ENCODE measurements at regions not wholly inside any gene's neighbourhood (a gene's known extent, or its start where the extent isn't known, plus 50 kb on each side); places are given as distances from the start of the nearest gene placed in this dataset.

DNA sequence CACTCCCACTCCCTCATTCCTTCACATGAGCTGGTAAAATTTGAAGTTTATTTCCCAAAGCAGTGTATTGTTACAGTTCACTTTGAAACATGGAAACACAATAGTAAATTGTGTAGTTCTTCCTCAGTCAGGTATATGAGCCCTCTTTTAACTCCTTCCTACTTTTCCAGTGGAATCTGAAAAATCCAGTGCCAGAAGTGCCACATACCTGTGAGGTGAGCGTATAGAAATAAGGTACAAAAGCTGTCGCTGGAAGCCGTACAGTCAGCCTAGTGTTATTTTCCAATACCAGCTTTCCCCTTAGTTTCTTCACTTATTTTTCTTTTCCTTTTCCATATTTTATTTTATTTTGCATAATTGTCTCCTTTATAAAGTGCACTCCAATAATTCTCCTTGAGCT is 81.7 kb upstream of the CADM2 start:
- TF ChIP-seq, protein P1, sequence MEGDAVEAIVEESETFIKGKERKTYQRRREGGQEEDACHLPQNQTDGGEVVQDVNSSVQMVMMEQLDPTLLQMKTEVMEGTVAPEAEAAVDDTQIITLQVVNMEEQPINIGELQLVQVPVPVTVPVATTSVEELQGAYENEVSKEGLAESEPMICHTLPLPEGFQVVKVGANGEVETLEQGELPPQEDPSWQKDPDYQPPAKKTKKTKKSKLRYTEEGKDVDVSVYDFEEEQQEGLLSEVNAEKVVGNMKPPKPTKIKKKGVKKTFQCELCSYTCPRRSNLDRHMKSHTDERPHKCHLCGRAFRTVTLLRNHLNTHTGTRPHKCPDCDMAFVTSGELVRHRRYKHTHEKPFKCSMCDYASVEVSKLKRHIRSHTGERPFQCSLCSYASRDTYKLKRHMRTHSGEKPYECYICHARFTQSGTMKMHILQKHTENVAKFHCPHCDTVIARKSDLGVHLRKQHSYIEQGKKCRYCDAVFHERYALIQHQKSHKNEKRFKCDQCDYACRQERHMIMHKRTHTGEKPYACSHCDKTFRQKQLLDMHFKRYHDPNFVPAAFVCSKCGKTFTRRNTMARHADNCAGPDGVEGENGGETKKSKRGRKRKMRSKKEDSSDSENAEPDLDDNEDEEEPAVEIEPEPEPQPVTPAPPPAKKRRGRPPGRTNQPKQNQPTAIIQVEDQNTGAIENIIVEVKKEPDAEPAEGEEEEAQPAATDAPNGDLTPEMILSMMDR (IDR thresholded peaks at IDR 0.05), result no peak
- TF ChIP-seq POLR2A (IDR thresholded peaks at IDR 0.05), result no peak

Data from uterus (tissue), 2 donors.